Parathyroid adenoma (tissue), 2 donors: ENCODE measurements at regions not wholly inside any gene's neighbourhood (a gene's known extent, or its start where the extent isn't known, plus 50 kb on each side); places are given as distances from the start of the nearest gene placed in this dataset.
A peak's percentile ranks its signal among the peaks of the same experiment; 100 is the strongest.

Experiments used
- H2AFZ ChIP-seq: fragments of 300-600 bp; sonication (generic); one replicate; pipeline ENCODE4 v1.7.0; 2017; ENCODE audit warnings: antibody characterized with exemption, mild to moderate bottlenecking
- H3K27ac ChIP-seq: fragments of 300-600 bp; sonication (generic); one replicate; pipeline ENCODE4 v1.7.0; 2017
- H3K27me3 ChIP-seq: fragments of 300-600 bp; sonication (generic); one replicate; pipeline ENCODE4 v1.7.0; 2017; ENCODE audit warnings: low read length; ENCODE audit not compliant: control insufficient read depth, insufficient read depth
- H3K36me3 ChIP-seq: fragments of 300-600 bp; sonication (generic); one replicate; pipeline ENCODE4 v1.7.0; 2017; ENCODE audit warnings: low read length; ENCODE audit not compliant: control insufficient read depth, insufficient read depth
- H3K4me1 ChIP-seq: fragments of 300-600 bp; sonication (generic); one replicate; pipeline ENCODE4 v1.7.0; 2017; ENCODE audit warnings: control low read depth
- H3K4me2 ChIP-seq: fragments of 300-600 bp; sonication (generic); one replicate; pipeline ENCODE4 v1.7.0; 2017; ENCODE audit warnings: low read length
- H3K4me3 ChIP-seq: fragments of 300-600 bp; sonication (generic); one replicate; pipeline ENCODE4 v1.7.0; 2017; ENCODE audit warnings: low read depth, low read length
- H3K79me2 ChIP-seq: fragments of 300-600 bp; sonication (generic); one replicate; pipeline ENCODE4 v1.7.0; 2017; ENCODE audit warnings: control low read depth
- H3K9ac ChIP-seq: fragments of 300-600 bp; sonication (generic); one replicate; pipeline ENCODE4 v1.7.0; 2017; ENCODE audit warnings: mild to moderate bottlenecking
- H3K9me3 ChIP-seq: fragments of 300-600 bp; sonication (generic); one replicate; pipeline ENCODE4 v1.7.0; 2017; ENCODE audit warnings: low read length; ENCODE audit not compliant: control insufficient read depth
- TF ChIP-seq, protein P1 (sequence below): fragments of 300-600 bp; sonication (generic); IDR thresholded peaks from one replicate; pipeline ENCODE4 v1.7.0; 2017; ENCODE audit warnings: antibody characterized with exemption, mild to moderate bottlenecking
- donor health status: primary hyperparathyroidism.

- Histone ChIP-seq H3K4me1 (peaks cover 3% of the 10 kb centered on the region), H3K9ac (no peak overlapping the region), H3K4me3 (no peak overlapping the region), H3K79me2 (no peaks in the 10 kb centered on the region), H2AFZ (no peak overlapping the region), H3K36me3 (no peaks in the 10 kb centered on the region), H3K9me3 (no peaks in the 10 kb centered on the region), H3K27ac (no peak overlapping the region), H3K4me2 (no peak overlapping the region), H3K27me3 (no peaks in the 10 kb centered on the region)
- TF ChIP-seq, protein P1, sequence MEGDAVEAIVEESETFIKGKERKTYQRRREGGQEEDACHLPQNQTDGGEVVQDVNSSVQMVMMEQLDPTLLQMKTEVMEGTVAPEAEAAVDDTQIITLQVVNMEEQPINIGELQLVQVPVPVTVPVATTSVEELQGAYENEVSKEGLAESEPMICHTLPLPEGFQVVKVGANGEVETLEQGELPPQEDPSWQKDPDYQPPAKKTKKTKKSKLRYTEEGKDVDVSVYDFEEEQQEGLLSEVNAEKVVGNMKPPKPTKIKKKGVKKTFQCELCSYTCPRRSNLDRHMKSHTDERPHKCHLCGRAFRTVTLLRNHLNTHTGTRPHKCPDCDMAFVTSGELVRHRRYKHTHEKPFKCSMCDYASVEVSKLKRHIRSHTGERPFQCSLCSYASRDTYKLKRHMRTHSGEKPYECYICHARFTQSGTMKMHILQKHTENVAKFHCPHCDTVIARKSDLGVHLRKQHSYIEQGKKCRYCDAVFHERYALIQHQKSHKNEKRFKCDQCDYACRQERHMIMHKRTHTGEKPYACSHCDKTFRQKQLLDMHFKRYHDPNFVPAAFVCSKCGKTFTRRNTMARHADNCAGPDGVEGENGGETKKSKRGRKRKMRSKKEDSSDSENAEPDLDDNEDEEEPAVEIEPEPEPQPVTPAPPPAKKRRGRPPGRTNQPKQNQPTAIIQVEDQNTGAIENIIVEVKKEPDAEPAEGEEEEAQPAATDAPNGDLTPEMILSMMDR, result no peak
These were observed 733.7 kb upstream of the CITED2 start for GRCh38 chr6:140108167-140108566.

DNA sequence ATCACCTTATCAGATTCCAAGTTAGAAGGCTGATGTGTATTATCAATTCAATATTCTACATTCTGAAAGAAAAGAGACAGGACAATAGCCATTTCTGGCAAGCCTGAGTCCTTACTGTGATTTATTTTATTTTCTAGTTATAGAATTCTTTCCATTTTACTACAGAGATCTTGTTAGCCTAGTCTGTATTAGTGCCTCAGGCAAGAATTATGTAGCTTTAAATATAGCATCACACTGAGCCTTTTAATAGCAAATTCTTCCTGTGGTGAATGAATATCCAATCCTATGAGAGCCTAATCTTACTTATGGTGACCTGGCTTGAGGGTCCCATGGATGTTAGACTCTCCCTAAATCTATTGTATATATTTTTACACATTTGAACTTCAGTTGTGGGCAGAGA lies 732.8 kb upstream of the CITED2 start:
- no peak overlapping the region for H3K27ac ChIP-seq
- H3K36me3 ChIP-seq, result no peaks in the 10 kb centered on the region
- no peak overlapping the region for H2AFZ ChIP-seq
- no peak overlapping the region for H3K4me3 ChIP-seq
- peaks cover 3% of the 10 kb centered on the region for H3K4me1 ChIP-seq
- no peaks in the 10 kb centered on the region for H3K27me3 ChIP-seq
- H3K9ac ChIP-seq, result no peak overlapping the region
- H3K79me2 ChIP-seq, result no peaks in the 10 kb centered on the region
- TF ChIP-seq, protein P1, result no peak
- no peaks in the 10 kb centered on the region for H3K9me3 ChIP-seq
- no peak overlapping the region for H3K4me2 ChIP-seq

DNA sequence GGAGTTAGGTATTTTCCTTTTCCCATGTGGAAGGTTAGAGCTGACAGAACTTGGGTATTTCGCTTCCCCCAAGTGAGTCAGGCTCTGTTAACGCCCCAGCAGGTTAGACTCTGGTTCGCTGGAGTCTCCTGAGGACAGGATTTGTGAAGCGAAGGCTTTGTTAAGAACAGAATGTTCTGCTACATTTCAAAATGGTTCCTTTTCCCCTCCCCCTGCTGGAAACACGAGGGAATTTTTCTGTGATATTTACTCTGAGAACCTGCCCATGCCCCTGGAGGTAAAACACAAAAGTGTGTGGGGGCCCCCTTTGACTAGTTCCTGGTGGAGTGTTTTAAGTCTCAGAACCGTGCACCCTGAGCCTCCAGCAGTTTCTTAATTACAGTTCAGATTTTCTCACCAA lies 731.4 kb upstream of the CITED2 start:
- H3K27ac ChIP-seq, result no peak overlapping the region

DNA sequence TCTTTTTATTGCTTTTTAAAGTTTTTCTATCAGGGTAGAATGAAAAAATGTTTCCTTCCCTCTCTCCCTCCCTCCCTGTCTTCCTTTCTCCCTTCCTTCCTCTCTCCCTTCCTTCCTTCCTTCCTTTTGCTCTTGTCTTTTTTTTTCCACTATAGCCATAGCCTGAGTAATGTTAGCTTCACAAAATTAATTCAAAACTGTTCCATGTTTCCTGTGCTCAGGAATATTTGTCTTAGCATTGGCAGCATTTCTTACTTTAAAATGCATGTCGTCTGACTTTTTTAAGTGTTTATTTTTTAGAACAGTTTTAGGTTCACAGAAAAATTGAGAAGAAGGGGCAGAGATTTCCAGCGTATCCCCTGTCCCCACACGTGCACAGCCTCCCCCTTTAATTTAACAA lies 730.8 kb upstream of the CITED2 start:
- no peaks in the 10 kb centered on the region for H3K27me3 ChIP-seq
- no peak overlapping the region for H2AFZ ChIP-seq
- TF ChIP-seq, protein P1, result no peak
- H3K9me3 ChIP-seq, result no peaks in the 10 kb centered on the region
- H3K79me2 ChIP-seq, result no peaks in the 10 kb centered on the region
- no peaks in the 10 kb centered on the region for H3K36me3 ChIP-seq
- no peak overlapping the region for H3K4me2 ChIP-seq
- H3K4me1 ChIP-seq, result peaks cover 3% of the 10 kb centered on the region
- H3K27ac ChIP-seq, result no peak overlapping the region
- no peak overlapping the region for H3K4me3 ChIP-seq
- no peak overlapping the region for H3K9ac ChIP-seq

More for the DNA sequence above, 731.4 kb upstream of the CITED2 start:
- Histone ChIP-seq H3K4me2 (no peak overlapping the region), H3K9me3 (no peaks in the 10 kb centered on the region), H3K9ac (no peak overlapping the region), H3K79me2 (no peaks in the 10 kb centered on the region), H3K4me1 (peaks cover 3% of the 10 kb centered on the region), H3K36me3 (no peaks in the 10 kb centered on the region), H3K4me3 (no peak overlapping the region), H3K27me3 (no peaks in the 10 kb centered on the region), H2AFZ (peak overlapping the region; percentile 55)
- TF ChIP-seq, protein P1, result peak; percentile 18

DNA sequence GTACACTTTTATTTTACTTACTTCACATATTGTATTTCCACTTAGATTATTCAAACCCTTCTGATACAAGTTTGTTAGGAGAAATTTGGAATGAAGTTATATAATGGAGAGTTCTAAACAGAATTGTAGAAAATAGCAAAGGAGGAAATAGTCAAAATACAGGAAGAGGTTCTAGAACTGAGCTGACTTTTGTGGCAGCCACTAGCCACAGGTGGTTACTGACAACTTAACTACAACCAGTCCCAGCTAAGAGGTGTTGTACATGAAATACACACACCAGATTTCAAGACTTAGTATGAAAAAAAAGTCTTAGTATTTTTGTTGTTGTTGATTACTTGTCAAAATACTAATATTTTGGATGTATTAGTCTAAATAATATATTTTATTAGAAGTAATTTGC lies 727.4 kb upstream of the CITED2 start:
- H3K36me3 ChIP-seq, result no peaks in the 10 kb centered on the region
- H3K27ac ChIP-seq, result no peak overlapping the region
- TF ChIP-seq, protein P1, result no peak
- H3K4me1 ChIP-seq, result peaks cover under 1% of the 10 kb centered on the region
- no peak overlapping the region for H3K4me3 ChIP-seq
- no peaks in the 10 kb centered on the region for H3K79me2 ChIP-seq
- no peaks in the 10 kb centered on the region for H3K27me3 ChIP-seq
- no peak overlapping the region for H2AFZ ChIP-seq
- H3K4me2 ChIP-seq, result no peak overlapping the region
- H3K9ac ChIP-seq, result no peak overlapping the region
- H3K9me3 ChIP-seq, result no peaks in the 10 kb centered on the region
